ENCODE measurements at regions not wholly inside any gene's neighbourhood (a gene's known extent, or its start where the extent isn't known, plus 50 kb on each side); places are given as distances from the start of the nearest gene placed in this dataset.

- WGBS (ENCODE audit: insufficient coverage, low lambda C conversion rate) = no CpG with 5 or more reads among the region's 1 CpG
- Histone ChIP-seq H3K4me1 (ENCODE audit: control insufficient read depth, insufficient read depth, low read length) (no peaks in the 10 kb centered on the region), H3K9me3 (ENCODE audit: control insufficient read depth, low read depth, low read length) (no peaks in the 10 kb centered on the region), H3K27ac (ENCODE audit: low read length) (no peak overlapping the region), H3K27me3 (ENCODE audit: control insufficient read depth, insufficient read depth, low read length) (peaks cover 40% of the 10 kb centered on the region), H3K4me3 (ENCODE audit: low read length) (no peak overlapping the region), H3K36me3 (ENCODE audit: control insufficient read depth, insufficient read depth, low read length) (no peaks in the 10 kb centered on the region)
- DNase-seq = no peak
Observed at GRCh38 chr16:54361246-54361645, 74.7 kb upstream of the IRX3 start.

DNA sequence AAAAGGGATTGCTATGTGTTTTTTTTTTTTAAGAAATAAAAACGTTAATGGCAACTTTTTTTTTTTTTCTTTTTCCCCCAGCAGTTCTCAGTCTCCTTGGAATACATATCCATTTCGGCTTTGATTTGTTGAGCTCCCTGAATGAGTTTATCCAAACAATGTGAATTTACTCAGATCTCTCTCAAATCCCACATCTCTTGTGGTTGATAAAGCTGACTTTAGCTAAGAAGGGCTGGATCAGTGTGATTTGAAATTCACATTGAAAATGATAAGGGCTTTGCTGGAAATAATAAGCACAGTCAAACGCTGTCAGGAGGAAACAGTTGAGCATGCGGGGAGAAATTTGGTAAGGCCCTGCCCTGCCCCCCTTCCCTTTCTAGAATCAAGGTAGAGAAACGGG, 74.1 kb upstream of the IRX3 start:
- H3K36me3 ChIP-seq (ENCODE audit: control insufficient read depth, insufficient read depth, low read length) = no peaks in the 10 kb centered on the region
- no peaks in the 10 kb centered on the region for H3K9me3 ChIP-seq (ENCODE audit: control insufficient read depth, low read depth, low read length)
- peaks cover 40% of the 10 kb centered on the region for H3K27me3 ChIP-seq (ENCODE audit: control insufficient read depth, insufficient read depth, low read length)
- WGBS (ENCODE audit: insufficient coverage, low lambda C conversion rate) = 0% methylated on average over 1 of the region's 5 CpGs
- H3K4me1 ChIP-seq (ENCODE audit: control insufficient read depth, insufficient read depth, low read length) = no peaks in the 10 kb centered on the region
- H3K4me3 ChIP-seq (ENCODE audit: low read length) = no peak overlapping the region
- DNase-seq = no peak
- H3K27ac ChIP-seq (ENCODE audit: low read length) = no peak overlapping the region

GRCh38 chr16:54359555-54359954, 73.0 kb upstream of the IRX3 start:
- peaks cover 33% of the 10 kb centered on the region for H3K27me3 ChIP-seq (ENCODE audit: control insufficient read depth, insufficient read depth, low read length)

DNA sequence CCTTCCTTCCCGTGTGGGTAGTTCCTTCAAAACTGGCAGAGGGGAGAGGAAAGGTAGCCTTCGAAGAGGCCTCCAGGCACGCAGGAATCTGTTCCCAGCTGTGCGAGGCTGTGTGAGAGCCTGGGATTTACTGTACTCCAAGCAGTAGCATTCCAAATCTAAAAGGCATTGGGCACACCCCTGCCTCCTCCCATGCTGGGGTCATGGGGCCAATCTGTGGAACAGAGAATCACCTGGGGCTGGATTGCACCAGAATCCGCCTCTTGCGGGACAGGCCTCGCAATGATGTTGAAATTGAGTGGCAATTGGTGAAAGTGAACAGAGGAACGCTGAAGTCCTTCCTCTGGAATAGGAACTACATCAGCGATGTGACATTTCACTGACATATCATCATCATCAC, 72.5 kb upstream of the IRX3 start:
- Histone ChIP-seq H3K4me1 (ENCODE audit: control insufficient read depth, insufficient read depth, low read length) (no peaks in the 10 kb centered on the region), H3K4me3 (ENCODE audit: low read length) (no peak overlapping the region), H3K9me3 (ENCODE audit: control insufficient read depth, low read depth, low read length) (no peaks in the 10 kb centered on the region), H3K27ac (ENCODE audit: low read length) (no peak overlapping the region), H3K36me3 (ENCODE audit: control insufficient read depth, insufficient read depth, low read length) (no peaks in the 10 kb centered on the region), H3K27me3 (ENCODE audit: control insufficient read depth, insufficient read depth, low read length) (peaks cover 32% of the 10 kb centered on the region)
- WGBS (ENCODE audit: insufficient coverage, low lambda C conversion rate) = no CpG with 5 or more reads among the region's 9 CpGs
- no peak for DNase-seq

More at GRCh38 chr16:54359555-54359954, 73.0 kb upstream of the IRX3 start:
- Histone ChIP-seq H3K4me1 (ENCODE audit: control insufficient read depth, insufficient read depth, low read length) (no peaks in the 10 kb centered on the region), H3K36me3 (ENCODE audit: control insufficient read depth, insufficient read depth, low read length) (no peaks in the 10 kb centered on the region), H3K27ac (ENCODE audit: low read length) (no peak overlapping the region), H3K4me3 (ENCODE audit: low read length) (no peak overlapping the region), H3K9me3 (ENCODE audit: control insufficient read depth, low read depth, low read length) (no peaks in the 10 kb centered on the region)
- no peak for DNase-seq
- no CpG with 5 or more reads among the region's 5 CpGs for WGBS (ENCODE audit: insufficient coverage, low lambda C conversion rate)

DNA sequence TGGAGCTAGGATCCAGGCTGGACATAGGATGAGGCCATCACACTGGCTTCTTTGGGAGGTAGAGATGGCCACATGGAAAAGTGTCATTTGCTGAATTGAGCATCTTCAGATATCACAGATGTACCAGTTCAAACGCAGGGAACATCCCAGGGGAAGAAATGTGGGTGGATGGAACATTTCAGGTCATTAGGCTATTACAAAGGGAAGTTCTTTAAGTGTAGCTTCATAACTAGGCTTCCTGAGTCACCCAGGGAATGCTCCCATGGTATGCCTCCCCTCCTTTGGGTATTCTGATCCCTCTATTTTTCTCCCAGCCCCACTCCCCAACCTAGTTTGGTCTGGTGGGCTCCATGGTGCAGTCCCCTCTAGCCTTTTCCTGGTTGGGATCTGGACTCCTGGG, 69.8 kb upstream of the IRX3 start:
- WGBS (ENCODE audit: insufficient coverage, low lambda C conversion rate) = no CpG with 5 or more reads among the region's 1 CpG
- Histone ChIP-seq H3K27me3 (ENCODE audit: control insufficient read depth, insufficient read depth, low read length) (peaks cover 11% of the 10 kb centered on the region), H3K4me1 (ENCODE audit: control insufficient read depth, insufficient read depth, low read length) (no peaks in the 10 kb centered on the region), H3K36me3 (ENCODE audit: control insufficient read depth, insufficient read depth, low read length) (no peaks in the 10 kb centered on the region), H3K9me3 (ENCODE audit: control insufficient read depth, low read depth, low read length) (no peaks in the 10 kb centered on the region), H3K27ac (ENCODE audit: low read length) (no peak overlapping the region), H3K4me3 (ENCODE audit: low read length) (no peak overlapping the region)
- DNase-seq = no peak

GRCh38 chr16:54355251-54355650, 68.7 kb upstream of the IRX3 start:
- no CpG with 5 or more reads among the region's 1 CpG for WGBS (ENCODE audit: insufficient coverage, low lambda C conversion rate)

DNA sequence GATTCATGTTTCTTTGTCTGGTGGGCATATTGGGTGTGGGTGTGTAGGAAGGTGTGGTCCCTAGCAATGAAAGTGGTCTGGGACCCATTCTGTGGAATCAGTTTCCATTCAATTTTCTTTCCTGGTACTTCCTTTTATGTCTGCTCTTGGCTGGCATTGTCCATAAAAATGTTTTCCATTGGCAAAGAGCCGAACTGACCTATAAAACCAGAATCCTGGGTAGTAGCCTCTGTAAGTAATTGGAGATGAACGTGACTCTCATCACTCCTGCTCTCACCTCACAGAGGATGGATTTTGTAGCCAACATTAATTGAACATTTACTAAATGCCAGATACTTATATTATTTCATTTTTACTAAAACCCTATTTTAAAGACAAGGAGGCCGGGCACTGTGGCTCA, 66.5 kb upstream of the IRX3 start:
- H3K4me3 ChIP-seq (ENCODE audit: low read length) = no peak overlapping the region
- no peaks in the 10 kb centered on the region for H3K36me3 ChIP-seq (ENCODE audit: control insufficient read depth, insufficient read depth, low read length)
- no peaks in the 10 kb centered on the region for H3K4me1 ChIP-seq (ENCODE audit: control insufficient read depth, insufficient read depth, low read length)
- no peaks in the 10 kb centered on the region for H3K9me3 ChIP-seq (ENCODE audit: control insufficient read depth, low read depth, low read length)
- DNase-seq = no peak
- no peaks in the 10 kb centered on the region for H3K27me3 ChIP-seq (ENCODE audit: control insufficient read depth, insufficient read depth, low read length)
- no CpG with 5 or more reads among the region's 3 CpGs for WGBS (ENCODE audit: insufficient coverage, low lambda C conversion rate)
- H3K27ac ChIP-seq (ENCODE audit: low read length) = no peak overlapping the region

More at GRCh38 chr16:54355251-54355650, 68.7 kb upstream of the IRX3 start:
- Histone ChIP-seq H3K27ac (ENCODE audit: low read length) (no peak overlapping the region), H3K36me3 (ENCODE audit: control insufficient read depth, insufficient read depth, low read length) (no peaks in the 10 kb centered on the region), H3K9me3 (ENCODE audit: control insufficient read depth, low read depth, low read length) (no peaks in the 10 kb centered on the region), H3K4me3 (ENCODE audit: low read length) (no peak overlapping the region), H3K4me1 (ENCODE audit: control insufficient read depth, insufficient read depth, low read length) (no peaks in the 10 kb centered on the region), H3K27me3 (ENCODE audit: control insufficient read depth, insufficient read depth, low read length) (peaks cover 4% of the 10 kb centered on the region)
- DNase-seq = no peak

DNA sequence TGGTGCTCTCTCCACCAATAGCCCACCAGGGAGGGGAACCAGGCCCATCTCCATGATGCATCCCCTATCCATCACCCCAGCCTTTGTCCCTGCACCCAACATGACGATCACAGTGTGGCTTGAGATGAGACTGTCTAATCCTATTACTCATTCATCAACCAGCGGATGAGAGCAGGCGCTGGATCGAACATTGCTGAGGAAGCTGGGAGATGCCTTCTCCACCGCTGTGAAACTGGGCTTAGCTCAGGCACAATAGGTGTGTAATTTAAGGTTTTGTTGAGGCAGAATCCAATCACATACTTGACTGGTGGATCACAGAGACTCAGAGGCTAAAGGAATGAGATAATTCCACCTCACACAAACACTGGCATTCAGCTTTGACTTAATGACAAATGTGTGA, 64.6 kb upstream of the IRX3 start:
- Histone ChIP-seq H3K4me3 (ENCODE audit: low read length) (no peak overlapping the region), H3K27me3 (ENCODE audit: control insufficient read depth, insufficient read depth, low read length) (no peaks in the 10 kb centered on the region), H3K9me3 (ENCODE audit: control insufficient read depth, low read depth, low read length) (no peaks in the 10 kb centered on the region), H3K4me1 (ENCODE audit: control insufficient read depth, insufficient read depth, low read length) (peaks cover 12% of the 10 kb centered on the region), H3K36me3 (ENCODE audit: control insufficient read depth, insufficient read depth, low read length) (no peaks in the 10 kb centered on the region), H3K27ac (ENCODE audit: low read length) (no peak overlapping the region)
- no CpG with 5 or more reads among the region's 5 CpGs for WGBS (ENCODE audit: insufficient coverage, low lambda C conversion rate)
- DNase-seq = no peak

GRCh38 chr16:54347961-54348360, 61.4 kb upstream of the IRX3 start:
- Histone ChIP-seq H3K27ac (ENCODE audit: low read length) (peak overlapping the region; percentile 49), H3K36me3 (ENCODE audit: control insufficient read depth, insufficient read depth, low read length) (no peaks in the 10 kb centered on the region), H3K27me3 (ENCODE audit: control insufficient read depth, insufficient read depth, low read length) (no peaks in the 10 kb centered on the region), H3K4me3 (ENCODE audit: low read length) (no peak overlapping the region), H3K4me1 (ENCODE audit: control insufficient read depth, insufficient read depth, low read length) (peaks cover 12% of the 10 kb centered on the region), H3K9me3 (ENCODE audit: control insufficient read depth, low read depth, low read length) (no peaks in the 10 kb centered on the region)
- WGBS (ENCODE audit: insufficient coverage, low lambda C conversion rate) = no CpG with 5 or more reads among the region's 1 CpG
- peak; percentile 72 to 85 for DNase-seq

DNA sequence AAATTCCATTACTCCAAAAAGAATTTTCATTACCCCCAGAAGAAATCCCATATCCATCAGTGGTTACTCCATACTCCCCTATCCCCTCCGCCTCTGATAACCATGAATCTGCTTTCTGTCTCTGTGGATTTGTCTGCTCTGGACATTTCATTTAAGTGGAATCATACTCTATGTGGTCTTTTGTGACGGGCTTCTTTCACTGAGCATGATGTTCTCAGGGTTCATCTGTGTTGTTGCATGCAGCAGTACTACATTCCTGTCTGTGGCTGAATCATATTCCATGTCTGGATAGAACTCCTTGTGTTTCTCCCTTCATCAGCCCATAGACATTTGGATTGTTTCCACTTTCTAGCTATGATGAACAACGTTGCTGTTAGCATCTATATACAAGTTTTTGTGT, 59.5 kb upstream of the IRX3 start:
- Histone ChIP-seq H3K4me1 (ENCODE audit: control insufficient read depth, insufficient read depth, low read length) (peaks cover 12% of the 10 kb centered on the region), H3K27ac (ENCODE audit: low read length) (no peak overlapping the region), H3K27me3 (ENCODE audit: control insufficient read depth, insufficient read depth, low read length) (no peaks in the 10 kb centered on the region), H3K9me3 (ENCODE audit: control insufficient read depth, low read depth, low read length) (no peaks in the 10 kb centered on the region), H3K36me3 (ENCODE audit: control insufficient read depth, insufficient read depth, low read length) (no peaks in the 10 kb centered on the region), H3K4me3 (ENCODE audit: low read length) (no peak overlapping the region)
- WGBS (ENCODE audit: insufficient coverage, low lambda C conversion rate) = no CpG with 5 or more reads among the region's 3 CpGs
- no peak for DNase-seq

DNA sequence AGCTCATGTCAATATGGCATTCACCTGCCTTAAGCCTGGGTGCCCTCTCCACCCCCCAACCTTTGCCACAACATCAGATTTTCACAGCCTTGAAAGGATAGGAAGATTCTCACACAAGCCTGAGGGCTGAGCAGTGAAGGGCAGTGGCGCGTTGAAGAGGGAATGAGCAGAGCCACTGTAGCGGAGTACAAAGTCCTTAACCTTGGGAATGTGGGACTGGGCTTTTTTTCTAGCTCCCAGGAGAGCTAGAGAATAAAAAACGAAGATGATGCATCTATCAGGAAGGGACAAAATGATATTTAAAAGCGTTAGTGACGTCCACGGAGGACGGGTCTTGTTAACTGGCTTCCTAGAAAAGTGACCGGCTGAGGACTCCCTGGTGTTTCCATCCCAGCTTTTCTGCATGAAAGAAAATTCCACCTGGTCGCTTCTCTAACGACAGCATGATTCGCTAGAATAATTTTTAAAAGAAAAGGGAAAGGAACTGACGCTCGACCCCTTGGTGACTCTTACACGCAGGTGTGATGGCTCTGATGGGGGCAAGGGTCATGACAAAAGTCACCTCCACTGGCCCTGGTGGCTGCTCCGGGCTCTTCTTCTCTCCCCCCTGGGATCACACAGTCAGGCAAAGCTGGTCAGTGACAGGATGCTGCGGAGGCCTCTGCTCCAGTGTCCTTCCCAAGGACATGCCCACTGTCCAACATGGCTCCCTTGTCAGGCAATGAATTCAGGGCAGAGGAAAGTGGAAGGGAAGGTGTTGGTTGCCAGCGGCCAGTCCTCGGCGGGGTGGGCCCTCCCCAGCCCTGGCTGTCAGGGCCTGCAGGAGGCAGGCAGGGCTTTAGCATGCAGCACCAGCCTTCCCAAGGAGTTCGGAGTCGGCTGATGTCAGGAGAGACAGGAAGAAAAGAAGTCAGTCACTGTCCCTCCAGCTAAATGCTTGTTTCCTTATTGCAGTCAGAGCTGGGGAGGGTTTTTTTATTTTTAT, 58.4 kb upstream of the IRX3 start:
- Histone ChIP-seq H3K36me3 (ENCODE audit: control insufficient read depth, insufficient read depth, low read length) (no peaks in the 10 kb centered on the region), H3K27me3 (ENCODE audit: control insufficient read depth, insufficient read depth, low read length) (no peaks in the 10 kb centered on the region), H3K9me3 (ENCODE audit: control insufficient read depth, low read depth, low read length) (no peaks in the 10 kb centered on the region), H3K4me1 (ENCODE audit: control insufficient read depth, insufficient read depth, low read length) (peaks cover 12% of the 10 kb centered on the region), H3K4me3 (ENCODE audit: low read length) (no peak overlapping the region), H3K27ac (ENCODE audit: low read length) (no peak overlapping the region)
- 63% methylated on average over 3 of the region's 22 CpGs for WGBS (ENCODE audit: insufficient coverage, low lambda C conversion rate)
- DNase-seq = no peak

Data from large intestine (tissue), 3 donors.